ENCODE measurements at regions not wholly inside any gene's neighbourhood (a gene's known extent, or its start where the extent isn't known, plus 50 kb on each side); places are given as distances from the start of the nearest gene placed in this dataset.
A peak's percentile ranks its signal among the peaks of the same experiment; 100 is the strongest.

DNA sequence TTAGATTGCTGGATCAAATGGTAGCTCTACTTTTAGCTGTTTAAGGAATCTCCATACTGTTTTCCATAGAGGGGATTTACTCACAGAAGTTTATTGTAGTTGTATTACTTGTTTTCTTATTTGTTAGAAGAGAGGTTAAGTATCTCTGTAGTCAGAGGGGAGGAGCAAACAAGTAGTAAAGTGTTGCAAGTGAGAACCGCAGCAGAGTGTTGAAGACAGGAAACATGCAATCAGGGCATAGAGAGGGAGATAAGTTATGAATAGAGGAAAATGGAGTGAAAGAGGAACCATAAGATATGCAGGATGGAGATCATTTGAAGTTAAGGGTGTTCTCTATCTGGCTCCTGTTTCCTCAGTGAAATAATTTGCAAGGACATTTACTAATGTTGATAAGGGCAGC lies 331.4 kb upstream of the TMEM229A start:
- ATAC-seq (no peak), DNase-seq (ENCODE audit: low spot score) (no peak)

DNA sequence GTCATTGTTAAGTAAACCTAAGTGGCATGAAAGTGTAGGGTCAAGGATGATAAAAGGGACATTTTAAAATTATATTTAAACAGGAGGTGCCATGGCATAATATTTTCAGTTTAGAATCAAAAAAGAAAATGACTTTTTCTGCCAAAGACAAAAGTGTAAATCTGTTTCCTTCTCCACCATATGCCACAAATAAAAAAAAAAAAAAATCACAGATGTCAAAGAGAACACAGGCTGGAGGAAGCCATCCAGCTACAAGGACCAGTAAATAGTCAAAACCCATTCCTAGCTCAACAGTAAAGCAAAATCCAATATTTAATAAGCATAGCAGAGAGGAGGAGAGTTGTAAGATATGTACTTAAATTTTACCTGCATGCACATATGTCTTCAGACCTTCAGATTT lies 321.3 kb upstream of the TMEM229A start:
- DNase-seq (ENCODE audit: low spot score) (no peak), ATAC-seq (no peak)

DNA sequence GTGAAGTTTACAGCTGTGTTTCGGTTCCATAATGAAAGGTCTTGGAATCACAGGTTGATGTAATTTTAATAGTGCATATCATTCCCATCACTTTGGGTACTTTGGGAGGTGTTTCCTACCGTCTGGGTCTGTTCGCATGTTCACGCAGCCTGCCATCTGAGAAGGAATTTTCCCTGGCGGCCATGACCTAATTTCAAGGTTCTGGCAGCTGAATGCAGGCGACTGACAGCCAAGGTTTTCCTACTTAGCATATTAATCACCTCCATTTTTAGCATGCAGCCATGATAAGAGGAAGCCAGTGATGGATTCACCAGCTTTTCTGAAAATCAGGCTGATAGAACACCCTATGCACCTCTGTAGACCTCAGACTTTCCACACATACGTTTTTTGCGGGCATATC lies 319.1 kb upstream of the TMEM229A start:
- ATAC-seq (no peak), DNase-seq (ENCODE audit: low spot score) (no peak)

GRCh38 chr7:124349443-124349842 lies 316.6 kb upstream of the TMEM229A start:
- no peak for DNase-seq (ENCODE audit: low spot score)
- no peak for ATAC-seq

DNA sequence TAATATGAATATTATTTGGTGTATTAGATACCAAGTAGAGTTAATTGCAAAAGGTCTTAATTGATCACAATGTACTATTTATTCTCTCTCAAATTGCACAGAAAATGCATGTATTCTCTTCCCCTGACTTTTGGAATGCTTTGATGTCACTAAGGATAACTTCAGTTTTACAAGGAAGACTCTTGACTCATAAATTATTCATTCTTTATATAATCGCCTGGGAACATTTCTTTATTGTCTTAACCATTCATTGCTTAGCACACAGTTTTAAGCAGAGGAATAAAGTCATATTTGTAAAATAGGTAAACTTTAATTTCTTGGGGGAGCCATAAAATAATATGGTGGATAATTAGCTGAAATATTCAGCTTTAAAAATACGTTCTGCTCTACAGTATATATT lies 306.0 kb upstream of the TMEM229A start:
- no peak for DNase-seq (ENCODE audit: low spot score)
- no peak for ATAC-seq

- ATAC-seq = peak; percentile 52
- DNase-seq (ENCODE audit: low spot score) = no peak
These were observed 298.0 kb upstream of the TMEM229A start for GRCh38 chr7:124330731-124331407.

DNA sequence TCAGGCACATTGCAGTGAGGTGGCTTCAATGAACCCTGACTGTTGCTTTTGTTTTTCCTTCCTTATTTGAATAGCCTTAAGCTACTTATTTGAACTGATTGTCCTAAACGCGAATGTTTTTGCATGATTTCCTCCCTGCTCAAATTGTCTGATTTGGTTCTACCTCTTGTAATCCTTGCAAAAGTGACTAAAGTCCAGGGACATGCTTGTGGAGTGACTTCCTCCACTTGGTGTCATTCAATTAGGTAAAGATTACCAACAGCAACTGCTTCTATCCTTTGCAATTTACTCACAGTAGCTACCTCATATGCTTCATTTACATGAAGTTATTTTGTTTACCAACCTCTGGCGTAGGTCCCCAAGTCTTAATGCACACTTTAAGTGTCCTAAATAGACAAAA lies 295.9 kb upstream of the TMEM229A start:
- ATAC-seq (peak; percentile 71), DNase-seq (ENCODE audit: low spot score) (no peak)

GRCh38 chr7:124324262-124324661 lies 291.4 kb upstream of the TMEM229A start:
- DNase-seq (ENCODE audit: low spot score) (no peak), ATAC-seq (no peak)

DNA sequence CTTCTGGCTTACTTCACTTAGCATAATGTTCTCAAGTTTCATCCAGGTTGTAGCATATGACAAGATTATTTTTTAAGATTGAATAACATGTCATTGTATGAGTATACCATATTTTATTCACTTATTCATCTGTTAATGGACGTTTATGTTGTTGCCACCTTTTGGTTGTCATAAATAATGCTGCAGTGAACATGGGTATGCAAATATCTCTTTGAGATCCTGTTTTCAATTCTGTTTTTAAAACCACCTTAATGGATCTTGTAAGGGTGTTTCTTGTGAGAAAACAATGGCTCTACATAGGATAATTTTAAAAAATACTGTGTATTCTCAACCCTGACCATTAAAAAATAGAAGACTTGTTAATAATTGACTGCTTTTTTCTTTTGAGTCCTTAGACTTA lies 290.7 kb upstream of the TMEM229A start:
- DNase-seq (ENCODE audit: low spot score) = no peak
- no peak for ATAC-seq

- no peak for ATAC-seq
These were observed 289.7 kb upstream of the TMEM229A start for GRCh38 chr7:124322561-124322960.

GRCh38 chr7:124318721-124319450 lies 286.0 kb upstream of the TMEM229A start:
- ATAC-seq = no peak
- no peak for DNase-seq (ENCODE audit: low spot score)

More at GRCh38 chr7:124322561-124322960, 289.7 kb upstream of the TMEM229A start:
- DNase-seq (ENCODE audit: low spot score) = no peak

- no peak for ATAC-seq
These were observed 278.1 kb upstream of the TMEM229A start for GRCh38 chr7:124310934-124311390.

DNA sequence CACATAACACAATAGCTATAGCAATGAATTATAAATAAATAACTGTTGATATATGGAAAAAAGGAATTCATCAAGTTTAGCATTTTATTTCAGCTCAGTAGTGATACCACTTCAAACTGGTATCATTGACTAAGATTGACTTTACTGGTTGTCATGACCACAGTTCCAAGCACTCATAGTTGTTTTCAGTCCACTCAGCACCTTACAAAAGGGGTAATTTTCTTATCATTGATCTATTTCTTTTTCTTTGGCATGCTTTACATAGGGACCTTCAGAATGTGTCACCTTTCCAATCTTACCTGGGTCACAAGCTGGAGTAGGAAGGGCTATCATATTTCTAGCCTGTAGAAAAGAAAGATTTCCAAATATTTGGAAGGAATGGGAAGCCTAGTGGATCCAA lies 275.5 kb upstream of the TMEM229A start:
- DNase-seq (ENCODE audit: low spot score) (no peak), ATAC-seq (no peak)

More at GRCh38 chr7:124310934-124311390, 278.1 kb upstream of the TMEM229A start:
- DNase-seq (ENCODE audit: low spot score) = no peak

DNA sequence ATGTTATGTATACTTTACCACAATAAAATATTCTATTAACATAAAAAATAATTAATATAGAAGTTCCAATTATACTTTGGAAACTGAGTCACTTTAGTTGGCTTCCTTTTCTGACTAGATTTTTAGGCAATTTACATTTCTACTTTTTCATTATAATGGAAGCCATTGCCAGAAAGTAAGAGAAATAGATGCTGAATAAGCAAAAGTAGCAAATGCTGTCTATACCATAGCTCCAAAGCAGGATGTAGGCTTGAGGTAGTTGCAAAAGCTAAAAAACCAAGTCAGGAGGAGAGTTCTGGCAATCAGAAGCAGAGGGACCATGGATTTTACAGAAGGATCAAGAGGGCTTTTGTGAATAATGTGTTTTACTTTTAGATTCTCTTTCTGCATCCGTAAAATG lies 262.4 kb upstream of the TMEM229A start:
- ATAC-seq (no peak), DNase-seq (ENCODE audit: low spot score) (no peak)

DNA sequence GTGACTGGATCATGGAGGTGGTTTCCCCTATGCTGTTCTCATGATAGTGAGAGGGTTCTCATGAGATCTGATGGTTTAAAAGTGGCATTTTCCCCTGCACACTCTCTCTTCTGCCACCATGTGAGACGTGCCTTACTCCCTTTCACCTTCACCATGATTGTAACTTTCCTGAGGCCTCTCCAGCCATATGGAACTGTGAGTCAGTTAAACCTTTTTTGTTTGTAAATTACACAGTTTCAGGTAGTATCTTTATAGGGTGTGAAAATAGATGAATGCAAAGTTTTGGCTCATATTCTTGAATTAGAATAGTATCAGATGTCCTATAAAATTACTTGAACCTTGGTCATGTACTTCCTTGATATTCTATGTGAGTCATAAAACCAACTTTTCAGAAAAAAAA lies 252.1 kb upstream of the TMEM229A start:
- ATAC-seq = no peak
- no peak for DNase-seq (ENCODE audit: low spot score)

DNA sequence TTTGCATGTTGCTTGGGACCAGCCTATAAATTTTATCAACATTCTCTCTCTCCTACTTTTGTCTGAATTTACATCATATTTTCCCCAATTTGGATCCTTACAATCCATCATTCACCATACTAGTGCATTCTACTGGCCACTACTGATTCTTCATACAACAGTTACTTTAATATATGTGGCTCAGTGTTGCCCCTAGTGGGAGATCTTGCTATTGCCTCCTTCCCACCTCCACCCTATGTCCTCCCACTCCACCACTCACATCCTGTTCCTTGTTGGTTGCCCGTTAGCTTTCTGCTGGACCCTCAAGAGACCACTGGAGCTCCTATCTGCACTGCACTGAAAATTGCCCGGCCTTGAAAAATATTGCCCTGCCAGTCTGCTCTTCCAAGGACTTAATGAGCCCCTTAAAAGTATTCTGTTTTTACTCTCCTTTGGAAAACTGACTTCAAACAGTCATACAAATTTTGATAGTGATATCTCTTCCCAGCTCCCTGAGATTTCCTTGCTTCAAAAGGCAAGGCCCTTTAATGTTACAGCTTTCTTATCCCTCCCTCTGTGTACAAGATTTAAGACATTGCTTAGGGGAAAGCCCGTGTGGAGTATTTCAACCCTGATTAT lies 243.2 kb upstream of the TMEM229A start:
- ATAC-seq (peak; percentile 70), DNase-seq (ENCODE audit: low spot score) (no peak)

GRCh38 chr7:124275411-124275810 lies 242.5 kb upstream of the TMEM229A start:
- ATAC-seq (no peak), DNase-seq (ENCODE audit: low spot score) (no peak)

DNA sequence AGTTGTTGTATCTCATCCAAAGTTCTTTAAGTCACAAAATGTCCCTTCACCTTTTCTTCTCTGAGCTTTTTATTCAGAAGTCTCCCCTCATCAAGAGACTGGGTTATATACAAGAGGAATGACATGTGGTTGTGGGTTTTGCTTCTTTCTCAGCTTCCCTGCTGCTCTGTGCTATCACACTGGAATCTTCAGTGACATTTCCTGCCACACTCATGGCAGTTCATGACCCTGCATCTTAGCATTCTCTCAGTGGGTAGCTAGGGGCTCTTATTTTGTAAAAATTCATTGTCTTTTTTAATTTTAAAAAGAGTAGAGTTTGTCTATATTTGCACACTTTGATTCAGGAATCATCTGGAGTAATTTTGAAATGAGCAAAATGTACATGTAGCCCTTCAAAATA lies 236.9 kb upstream of the TMEM229A start:
- no peak for ATAC-seq
- DNase-seq (ENCODE audit: low spot score) = no peak

- no peak for DNase-seq (ENCODE audit: low spot score)
- ATAC-seq = no peak
These were observed 234.3 kb upstream of the TMEM229A start for GRCh38 chr7:124267154-124267553.

DNA sequence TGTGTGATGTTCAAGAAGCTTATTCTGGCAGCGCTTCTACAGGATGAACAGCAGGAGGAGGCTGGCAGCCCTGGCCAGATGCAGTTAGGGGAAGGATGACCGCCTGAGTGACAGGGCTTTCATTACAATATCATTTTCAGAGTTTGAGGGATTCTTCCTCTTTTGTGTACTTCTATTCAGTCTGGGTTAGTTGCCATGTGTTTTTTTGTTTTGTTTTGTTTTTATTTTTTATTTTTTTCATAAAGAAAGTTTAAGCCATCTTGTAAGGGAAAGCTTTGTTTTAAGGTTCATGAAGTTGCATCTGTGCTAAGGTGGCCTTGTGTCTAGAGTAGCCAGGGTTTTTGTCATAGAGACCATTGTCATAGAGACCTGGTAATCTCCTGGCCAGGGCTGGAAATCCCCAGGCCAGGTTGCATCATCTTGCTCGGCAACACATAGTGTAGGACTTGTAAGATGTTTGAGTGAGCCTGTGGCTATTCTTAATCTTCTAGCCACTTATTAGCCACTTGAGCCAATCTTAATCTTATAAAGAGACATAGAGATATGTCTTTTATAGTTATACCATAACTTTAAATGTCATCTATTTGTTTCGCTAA lies 230.5 kb upstream of the TMEM229A start:
- ATAC-seq (no peak), DNase-seq (ENCODE audit: low spot score) (no peak)

DNA sequence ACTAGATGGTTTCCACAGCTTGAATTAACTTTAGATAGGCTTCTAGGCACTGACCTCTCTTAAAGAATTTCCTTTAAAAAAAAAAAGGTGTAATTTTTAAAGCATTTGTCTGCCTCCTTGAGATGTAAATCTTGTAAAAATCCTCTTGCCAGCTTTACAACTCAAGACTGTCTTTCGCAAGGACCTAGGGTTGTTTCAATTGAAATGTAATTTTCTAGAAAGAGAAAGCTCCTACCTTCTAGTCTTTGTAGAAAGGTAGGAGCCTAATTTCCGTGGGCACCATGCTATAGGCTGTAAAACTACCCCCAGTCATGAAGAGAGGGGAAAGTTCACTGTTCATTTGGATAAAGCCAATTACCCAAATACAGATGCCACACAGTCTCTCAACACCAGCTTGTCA lies 228.8 kb upstream of the TMEM229A start:
- DNase-seq (ENCODE audit: low spot score) = no peak
- ATAC-seq = no peak
